ENCODE measurements at regions not wholly inside any gene's neighbourhood (a gene's known extent, or its start where the extent isn't known, plus 50 kb on each side); places are given as distances from the start of the nearest gene placed in this dataset.
"Not testable (repeated sequence)": the region's sequence is repeated elsewhere in the genome, so short reads cannot be mapped to it uniquely, and the experiment has no call there.

DNA sequence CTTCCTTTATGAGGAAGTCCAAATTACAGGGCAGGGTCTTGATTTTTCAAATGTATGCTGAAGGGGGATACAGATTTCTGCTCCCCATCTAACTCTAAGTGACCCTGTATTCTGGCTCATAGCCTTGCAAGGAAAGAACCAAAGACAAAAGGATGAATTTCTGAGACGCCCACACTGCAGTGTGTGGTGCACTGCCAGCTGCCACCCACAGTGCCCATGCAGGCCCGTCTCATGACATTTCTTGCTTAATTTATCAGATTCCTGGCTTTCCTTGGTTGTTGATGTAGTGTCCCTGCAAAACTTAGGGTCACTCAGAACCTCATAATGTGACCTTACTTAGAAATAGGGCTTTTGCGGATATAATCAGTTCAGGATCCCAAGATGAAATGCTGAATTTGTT lies 68.0 kb downstream of the CBLN4 start:
- Mint-ChIP-seq H3K27me3 (peaks cover 0 to 3% of the 10 kb centered on the region in 2 donors), H3K4me3 (no peak overlapping the region), H3K36me3 (peaks cover 0 to 2% (median 0%) of the 10 kb centered on the region in 3 donors), H3K4me1 (no peaks in the 10 kb centered on the region), H3K27ac (no peak overlapping the region), H3K9me3 (peaks cover 2 to 14% (median 10%) of the 10 kb centered on the region in 5 donors)
- Histone ChIP-seq H3K36me3 (ENCODE audit: insufficient read depth, low read length) (no peaks in the 10 kb centered on the region), H3K9me3 (ENCODE audit: low read length) (no peaks in the 10 kb centered on the region), H3K27ac (ENCODE audit: low read depth, low read length) (no peak overlapping the region), H3K4me3 (ENCODE audit: low read length) (no peak overlapping the region), H3K4me1 (ENCODE audit: insufficient read depth, low read length) (no peaks in the 10 kb centered on the region), H3K27me3 (ENCODE audit: insufficient read depth, low read length, poor library complexity, severe bottlenecking) (no peaks in the 10 kb centered on the region)
- CTCF ChIA-PET: no interaction called here
- DNase-seq: no peak
- POLR2A ChIA-PET: no interaction called here

- Histone ChIP-seq H3K4me1 (ENCODE audit: insufficient read depth, low read length) (no peaks in the 10 kb centered on the region), H3K9me3 (ENCODE audit: low read length) (no peaks in the 10 kb centered on the region), H3K4me3 (ENCODE audit: low read length) (no peak overlapping the region), H3K27me3 (ENCODE audit: insufficient read depth, low read length, poor library complexity, severe bottlenecking) (no peaks in the 10 kb centered on the region), H3K27ac (ENCODE audit: low read depth, low read length) (no peak overlapping the region), H3K36me3 (ENCODE audit: insufficient read depth, low read length) (no peaks in the 10 kb centered on the region)
- Mint-ChIP-seq H3K27me3 (no peaks in the 10 kb centered on the region), H3K4me3 (no peak overlapping the region), H3K27ac (no peak overlapping the region), H3K9me3 (peaks cover 0 to 14% (median 7%) of the 10 kb centered on the region in 5 donors), H3K36me3 (peaks cover 0 to 2% (median 0%) of the 10 kb centered on the region in 3 donors), H3K4me1 (no peaks in the 10 kb centered on the region)
- ChIA-PET CTCF (interaction anchor here (1.3 kb wide), 1 partner anchor 9 kb away, joined by 4 read pairs; no protein-coding TSS in a partner anchor), POLR2A (no interaction called here)
- no peak for DNase-seq
Measured at GRCh38 chr20:55936209-55936595, 69.1 kb downstream of the CBLN4 start.

DNA sequence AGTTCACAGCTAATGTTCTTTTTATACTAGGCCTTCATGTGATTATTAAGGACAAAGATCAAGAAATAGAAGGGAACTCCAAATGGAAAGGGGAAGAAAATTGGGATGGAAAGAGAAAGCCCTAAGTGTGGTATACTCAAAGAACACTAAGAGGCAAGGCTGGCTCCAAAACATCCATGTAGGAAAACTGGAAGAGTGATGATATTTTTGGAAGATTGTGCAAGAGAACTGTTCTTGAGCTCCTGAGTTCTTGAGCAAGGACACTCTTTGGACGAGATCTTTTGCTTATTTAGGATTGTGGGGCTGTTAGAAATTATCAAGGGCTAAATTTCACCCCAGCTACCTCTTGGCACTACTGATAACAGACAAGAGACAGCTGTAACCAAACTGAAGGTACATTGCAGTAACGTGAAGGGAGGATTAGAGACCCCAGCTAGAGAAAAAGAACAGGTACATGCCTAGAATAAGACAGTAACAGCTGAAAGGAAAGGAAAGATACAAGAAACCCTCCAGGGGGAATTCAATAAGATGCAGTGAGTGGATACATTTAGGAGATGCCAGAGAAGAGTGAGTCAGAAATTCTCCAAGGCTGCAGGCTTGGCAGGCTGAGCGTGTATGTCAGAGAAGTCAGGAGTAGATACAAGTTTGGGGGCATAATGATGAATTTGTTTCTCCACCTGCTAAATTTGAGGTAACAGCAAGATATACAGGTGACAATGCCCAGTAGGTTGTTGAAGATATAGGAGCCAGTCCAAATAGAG lies 69.7 kb downstream of the CBLN4 start:
- H3K9me3 ChIP-seq (ENCODE audit: low read length): no peaks in the 10 kb centered on the region
- H3K27ac Mint-ChIP-seq: no peak overlapping the region
- no peak overlapping the region for H3K4me3 ChIP-seq (ENCODE audit: low read length)
- no peaks in the 10 kb centered on the region for H3K27me3 Mint-ChIP-seq
- no peak overlapping the region for H3K4me3 Mint-ChIP-seq
- DNase-seq: no peak
- POLR2A ChIA-PET: no interaction called here
- H3K4me1 Mint-ChIP-seq: no peaks in the 10 kb centered on the region
- no peaks in the 10 kb centered on the region for H3K36me3 ChIP-seq (ENCODE audit: insufficient read depth, low read length)
- peaks cover 0 to 2% (median 0%) of the 10 kb centered on the region in 3 donors for H3K36me3 Mint-ChIP-seq
- no peak overlapping the region for H3K27ac ChIP-seq (ENCODE audit: low read depth, low read length)
- no peaks in the 10 kb centered on the region for H3K27me3 ChIP-seq (ENCODE audit: insufficient read depth, low read length, poor library complexity, severe bottlenecking)
- H3K4me1 ChIP-seq (ENCODE audit: insufficient read depth, low read length): no peaks in the 10 kb centered on the region
- CTCF ChIA-PET: interaction anchor here (1.3 kb wide), 1 partner anchor 10 kb away, joined by 4 read pairs; no protein-coding TSS in a partner anchor
- peaks cover 0 to 14% (median 7%) of the 10 kb centered on the region in 5 donors for H3K9me3 Mint-ChIP-seq

GRCh38 chr20:55934146-55934545 lies 71.2 kb downstream of the CBLN4 start:
- Mint-ChIP-seq H3K27me3 (no peaks in the 10 kb centered on the region), H3K4me3 (no peak overlapping the region), H3K9me3 (peaks cover under 1 to 6% (median 4%) of the 10 kb centered on the region in 5 donors), H3K4me1 (no peaks in the 10 kb centered on the region), H3K36me3 (peaks cover 0 to 2% (median 0%) of the 10 kb centered on the region in 3 donors), H3K27ac (no peak overlapping the region)
- POLR2A ChIA-PET: no interaction called here
- H3K9me3 ChIP-seq (ENCODE audit: low read length): no peaks in the 10 kb centered on the region
- no peaks in the 10 kb centered on the region for H3K27me3 ChIP-seq (ENCODE audit: insufficient read depth, low read length, poor library complexity, severe bottlenecking)
- DNase-seq: no peak
- H3K27ac ChIP-seq (ENCODE audit: low read depth, low read length): no peak overlapping the region
- CTCF ChIA-PET: no interaction called here
- H3K4me1 ChIP-seq (ENCODE audit: insufficient read depth, low read length): no peaks in the 10 kb centered on the region
- H3K36me3 ChIP-seq (ENCODE audit: insufficient read depth, low read length): no peaks in the 10 kb centered on the region
- H3K4me3 ChIP-seq (ENCODE audit: low read length): no peak overlapping the region

GRCh38 chr20:55930876-55931275 lies 74.4 kb downstream of the CBLN4 start:
- H3K9me3 Mint-ChIP-seq; H3K4me1 ChIP-seq (ENCODE audit: insufficient read depth, low read length); H3K27ac Mint-ChIP-seq; H3K27ac ChIP-seq (ENCODE audit: low read depth, low read length); H3K27me3 ChIP-seq (ENCODE audit: insufficient read depth, low read length, poor library complexity, severe bottlenecking); H3K4me3 Mint-ChIP-seq; H3K4me3 ChIP-seq (ENCODE audit: low read length); H3K4me1 Mint-ChIP-seq; H3K27me3 Mint-ChIP-seq; DNase-seq; H3K36me3 ChIP-seq (ENCODE audit: insufficient read depth, low read length); POLR2A ChIA-PET; H3K9me3 ChIP-seq (ENCODE audit: low read length); CTCF ChIA-PET; H3K36me3 Mint-ChIP-seq: not testable (repeated sequence)

DNA sequence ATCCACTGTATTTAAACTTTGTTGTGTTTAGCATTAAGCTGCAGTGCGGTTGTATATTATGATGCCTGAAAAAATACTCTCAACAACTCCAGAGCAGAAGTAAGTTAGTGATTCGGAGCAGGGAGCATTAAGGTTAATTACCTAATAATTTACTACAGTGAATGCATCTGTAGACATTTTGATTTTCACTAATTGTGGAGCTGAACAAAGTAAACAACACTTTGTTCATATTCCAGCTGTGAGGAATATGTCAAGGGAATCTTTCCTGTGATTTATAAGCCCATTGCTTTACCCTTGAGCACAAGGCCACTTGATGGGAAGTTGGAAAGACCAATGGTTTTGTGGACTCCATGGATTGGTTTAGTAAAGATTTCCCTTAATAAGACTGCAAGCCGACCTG lies 77.1 kb downstream of the CBLN4 start:
- no peaks in the 10 kb centered on the region for H3K9me3 ChIP-seq (ENCODE audit: low read length)
- no peaks in the 10 kb centered on the region for H3K27me3 ChIP-seq (ENCODE audit: insufficient read depth, low read length, poor library complexity, severe bottlenecking)
- no peak overlapping the region for H3K27ac ChIP-seq (ENCODE audit: low read depth, low read length)
- no peaks in the 10 kb centered on the region for H3K4me1 ChIP-seq (ENCODE audit: insufficient read depth, low read length)
- Mint-ChIP-seq H3K36me3 (peaks cover 0 to 1% (median 0%) of the 10 kb centered on the region in 3 donors), H3K9me3 (peaks cover 3 to 8% (median 4%) of the 10 kb centered on the region in 5 donors), H3K4me3 (no peak overlapping the region), H3K27ac (no peak overlapping the region), H3K4me1 (no peaks in the 10 kb centered on the region), H3K27me3 (peaks cover 0 to 2% of the 10 kb centered on the region in 2 donors)
- H3K36me3 ChIP-seq (ENCODE audit: insufficient read depth, low read length): no peaks in the 10 kb centered on the region
- DNase-seq: no peak
- H3K4me3 ChIP-seq (ENCODE audit: low read length): no peak overlapping the region
- ChIA-PET CTCF (interaction anchor here (1.0 to 1.3 kb wide), 2 partner anchors 9 to 19 kb away, joined by 3 to 5 read pairs; no protein-coding TSS in a partner anchor), POLR2A (no interaction called here)

DNA sequence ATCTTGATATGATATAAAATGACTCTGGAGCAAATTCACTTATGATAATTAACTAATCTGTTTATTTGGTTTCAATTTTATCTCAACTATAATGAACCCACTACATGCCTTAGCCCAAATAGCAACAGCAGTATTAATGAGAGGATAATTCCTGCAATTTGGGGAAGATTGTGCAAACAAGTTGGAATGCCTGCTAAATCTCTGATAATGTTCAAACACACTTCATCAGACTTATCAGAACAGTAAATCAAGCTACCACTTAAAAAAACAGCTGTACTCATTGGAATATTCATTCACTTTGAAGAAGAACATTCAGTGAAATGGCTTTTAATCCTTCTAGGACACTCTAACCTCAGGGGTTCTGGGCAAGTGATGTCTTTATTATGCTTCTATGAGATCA lies 85.4 kb downstream of the CBLN4 start:
- Histone ChIP-seq H3K9me3 (ENCODE audit: low read length) (no peaks in the 10 kb centered on the region), H3K4me3 (ENCODE audit: low read length) (no peak overlapping the region), H3K27ac (ENCODE audit: low read depth, low read length) (no peak overlapping the region), H3K27me3 (ENCODE audit: insufficient read depth, low read length, poor library complexity, severe bottlenecking) (no peaks in the 10 kb centered on the region), H3K36me3 (ENCODE audit: insufficient read depth, low read length) (no peaks in the 10 kb centered on the region), H3K4me1 (ENCODE audit: insufficient read depth, low read length) (no peaks in the 10 kb centered on the region)
- POLR2A ChIA-PET: no interaction called here
- CTCF ChIA-PET: interaction anchor here (0.8 kb wide), 1 partner anchor 9 kb away, joined by 3 read pairs; no protein-coding TSS in a partner anchor
- Mint-ChIP-seq H3K36me3 (no peaks in the 10 kb centered on the region), H3K27me3 (peaks cover 0 to 2% of the 10 kb centered on the region in 2 donors), H3K4me1 (no peaks in the 10 kb centered on the region), H3K27ac (no peak overlapping the region), H3K9me3 (peaks cover 0 to 20% (median 5%) of the 10 kb centered on the region in 5 donors), H3K4me3 (no peak overlapping the region)
- no peak for DNase-seq

- no peak overlapping the region for H3K4me3 Mint-ChIP-seq
- no peak overlapping the region for H3K27ac Mint-ChIP-seq
- H3K9me3 Mint-ChIP-seq: peaks cover 0 to 20% (median 5%) of the 10 kb centered on the region in 5 donors
- Histone ChIP-seq H3K4me3 (ENCODE audit: low read length) (no peak overlapping the region), H3K27me3 (ENCODE audit: insufficient read depth, low read length, poor library complexity, severe bottlenecking) (no peaks in the 10 kb centered on the region), H3K9me3 (ENCODE audit: low read length) (no peaks in the 10 kb centered on the region), H3K36me3 (ENCODE audit: insufficient read depth, low read length) (no peaks in the 10 kb centered on the region), H3K4me1 (ENCODE audit: insufficient read depth, low read length) (no peaks in the 10 kb centered on the region), H3K27ac (ENCODE audit: low read depth, low read length) (no peak overlapping the region)
- DNase-seq: no peak
- ChIA-PET POLR2A (no interaction called here), CTCF (interaction anchor here (0.8 kb wide), 1 partner anchor 9 kb away, joined by 3 read pairs; no protein-coding TSS in a partner anchor)
- no peaks in the 10 kb centered on the region for H3K27me3 Mint-ChIP-seq
- H3K4me1 Mint-ChIP-seq: no peaks in the 10 kb centered on the region
- H3K36me3 Mint-ChIP-seq: no peaks in the 10 kb centered on the region
Measured at GRCh38 chr20:55919319-55919718, 86.0 kb downstream of the CBLN4 start.

Measured in CD8-positive, alpha-beta memory T cell (primary cell).